DOHH2 (cell line): ENCODE measurements at regions not wholly inside any gene's neighbourhood (a gene's known extent, or its start where the extent isn't known, plus 50 kb on each side); places are given as distances from the start of the nearest gene placed in this dataset.

Source experiments
- H3F3A ChIP-seq: fragments of 200-600 bp; sonication (generic), shearing (Covaris generic); 2 replicates; pipeline ENCODE4 v1.6.0; 2016; ENCODE audit warnings: antibody characterized with exemption, mild to moderate bottlenecking; ENCODE audit not compliant: control insufficient read depth, insufficient read depth
- H3K27ac ChIP-seq: fragments of 200-600 bp; sonication (generic); 2 replicates; pipeline ENCODE4 v1.5.1; 2014; ENCODE audit warnings: low read depth, mild to moderate bottlenecking, low read length, moderate library complexity
- H3K27me3 ChIP-seq: fragments of 200-600 bp; sonication (generic); 2 replicates; pipeline ENCODE4 v1.6.1; 2014; ENCODE audit warnings: mild to moderate bottlenecking, low read length, mixed read lengths; ENCODE audit not compliant: control insufficient read depth
- H3K36me3 ChIP-seq: fragments of 200-600 bp; sonication (generic); 2 replicates; pipeline ENCODE4 v1.6.1; 2014; ENCODE audit warnings: mild to moderate bottlenecking, low read length, moderate library complexity, mixed read lengths; ENCODE audit not compliant: control insufficient read depth
- H3K4me1 ChIP-seq: fragments of 200-600 bp; sonication (generic); 2 replicates; pipeline ENCODE4 v1.6.1; 2014; ENCODE audit warnings: mild to moderate bottlenecking, low read length, mixed read lengths; ENCODE audit not compliant: control insufficient read depth
- H3K4me2 ChIP-seq: fragments of 200-600 bp; sonication (generic); 2 replicates; pipeline ENCODE4 v1.6.0; 2014; ENCODE audit warnings: mild to moderate bottlenecking, low read length, moderate library complexity
- H3K4me3 ChIP-seq: fragments of 200-600 bp; sonication (generic); 2 replicates; pipeline ENCODE4 v1.5.1; 2014; ENCODE audit warnings: mild to moderate bottlenecking, low read length, mixed read lengths
- H3K79me2 ChIP-seq: fragments of 200-600 bp; sonication (generic); 2 replicates; pipeline ENCODE4 v1.6.1; 2014; ENCODE audit warnings: mild to moderate bottlenecking, low read length, mixed read lengths; ENCODE audit not compliant: control insufficient read depth
- H3K9me2 ChIP-seq: fragments of 200-600 bp; sonication (generic); replicated peaks from 2 replicates; pipeline ENCODE4 v1.6.1; 2014; ENCODE audit warnings: mild to moderate bottlenecking, low read length, mixed read lengths; ENCODE audit not compliant: control insufficient read depth
- H3K9me3 ChIP-seq: fragments of 200-600 bp; sonication (generic); 2 replicates; pipeline ENCODE4 v1.6.1; 2014; ENCODE audit warnings: antibody characterized with exemption, low read length, mixed read lengths; ENCODE audit not compliant: control insufficient read depth, insufficient read depth
- H4K20me1 ChIP-seq: fragments of 200-600 bp; sonication (generic); 2 replicates; pipeline ENCODE4 v1.6.0; 2014; ENCODE audit warnings: low read depth, mild to moderate bottlenecking, antibody characterized with exemption, low read length, moderate library complexity; ENCODE audit not compliant: control insufficient read depth, insufficient read depth
- EZH2phosphoT487 ChIP-seq: fragments of 200-600 bp; sonication (generic); IDR thresholded peaks from 2 replicates; pipeline ENCODE4 v1.6.1; 2017; ENCODE audit warnings: borderline replicate concordance, mild to moderate bottlenecking, antibody characterized with exemption, low read length, moderate library complexity, mixed read lengths
- TF ChIP-seq, protein P1 (sequence below): fragments of 200-600 bp; sonication (generic); IDR thresholded peaks from one replicate; pipeline ENCODE4 v1.5.1; 2014; ENCODE audit warnings: antibody characterized with exemption, mild to moderate bottlenecking, low read depth, low read length; ENCODE audit not compliant: poor library complexity, severe bottlenecking

GRCh38 chr4:113815826-113816225 lies 54.3 kb upstream of the CAMK2D start:
- no peak overlapping the region for H3K4me2 ChIP-seq
- no peaks in the 10 kb centered on the region for H3F3A ChIP-seq
- no peaks in the 10 kb centered on the region for H3K4me1 ChIP-seq
- H3K36me3 ChIP-seq: no peaks in the 10 kb centered on the region
- no peaks in the 10 kb centered on the region for H3K9me3 ChIP-seq
- H3K9me2 ChIP-seq: no peaks in the 10 kb centered on the region
- no peak overlapping the region for H3K27ac ChIP-seq
- H3K27me3 ChIP-seq: no peaks in the 10 kb centered on the region
- H3K79me2 ChIP-seq: no peaks in the 10 kb centered on the region
- H3K4me3 ChIP-seq: no peak overlapping the region
- no peak for TF ChIP-seq EZH2phosphoT487
- TF ChIP-seq, protein P1, sequence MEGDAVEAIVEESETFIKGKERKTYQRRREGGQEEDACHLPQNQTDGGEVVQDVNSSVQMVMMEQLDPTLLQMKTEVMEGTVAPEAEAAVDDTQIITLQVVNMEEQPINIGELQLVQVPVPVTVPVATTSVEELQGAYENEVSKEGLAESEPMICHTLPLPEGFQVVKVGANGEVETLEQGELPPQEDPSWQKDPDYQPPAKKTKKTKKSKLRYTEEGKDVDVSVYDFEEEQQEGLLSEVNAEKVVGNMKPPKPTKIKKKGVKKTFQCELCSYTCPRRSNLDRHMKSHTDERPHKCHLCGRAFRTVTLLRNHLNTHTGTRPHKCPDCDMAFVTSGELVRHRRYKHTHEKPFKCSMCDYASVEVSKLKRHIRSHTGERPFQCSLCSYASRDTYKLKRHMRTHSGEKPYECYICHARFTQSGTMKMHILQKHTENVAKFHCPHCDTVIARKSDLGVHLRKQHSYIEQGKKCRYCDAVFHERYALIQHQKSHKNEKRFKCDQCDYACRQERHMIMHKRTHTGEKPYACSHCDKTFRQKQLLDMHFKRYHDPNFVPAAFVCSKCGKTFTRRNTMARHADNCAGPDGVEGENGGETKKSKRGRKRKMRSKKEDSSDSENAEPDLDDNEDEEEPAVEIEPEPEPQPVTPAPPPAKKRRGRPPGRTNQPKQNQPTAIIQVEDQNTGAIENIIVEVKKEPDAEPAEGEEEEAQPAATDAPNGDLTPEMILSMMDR: no peak
- no peaks in the 10 kb centered on the region for H4K20me1 ChIP-seq

- H3K36me3 ChIP-seq: no peaks in the 10 kb centered on the region
These were observed 49.8 kb upstream of the CAMK2D start for GRCh38 chr4:113811359-113811758.

More at GRCh38 chr4:113811359-113811758, 49.8 kb upstream of the CAMK2D start:
- Histone ChIP-seq H3K9me2 (no peaks in the 10 kb centered on the region), H3K9me3 (no peaks in the 10 kb centered on the region), H3K4me2 (no peak overlapping the region), H3F3A (no peaks in the 10 kb centered on the region), H4K20me1 (no peaks in the 10 kb centered on the region), H3K4me3 (no peak overlapping the region), H3K79me2 (no peaks in the 10 kb centered on the region), H3K4me1 (no peaks in the 10 kb centered on the region), H3K27ac (no peak overlapping the region), H3K27me3 (no peaks in the 10 kb centered on the region)
- TF ChIP-seq EZH2phosphoT487: no peak
- TF ChIP-seq, protein P1: no peak
